GM18511 (cell line): ENCODE measurements at regions not wholly inside any gene's neighbourhood (a gene's known extent, or its start where the extent isn't known, plus 50 kb on each side); places are given as distances from the start of the nearest gene placed in this dataset.

Experiments
- ATAC-seq: cut with Tn5 transposase; IDR thresholded peaks from one replicate; pipeline ENCODE4 v1.9.1; 2021; ENCODE audit warnings: mild to moderate bottlenecking, moderate library complexity; ENCODE audit not compliant: unreplicated experiment

GRCh38 chr5:141800617-141801016 lies 77.6 kb downstream of the PCDH1 start:
- no peak for ATAC-seq

- no peak for ATAC-seq
Measured at GRCh38 chr5:141799507-141800167, 78.6 kb downstream of the PCDH1 start.

GRCh38 chr5:141797425-141797824 lies 80.8 kb downstream of the PCDH1 start:
- no peak for ATAC-seq

GRCh38 chr5:141795421-141795820 lies 82.8 kb downstream of the PCDH1 start:
- no peak for ATAC-seq

- no peak for ATAC-seq
Measured at GRCh38 chr5:141793881-141794280, 84.3 kb downstream of the PCDH1 start.

GRCh38 chr5:141793403-141793802 lies 84.8 kb downstream of the PCDH1 start:
- no peak for ATAC-seq

- no peak for ATAC-seq
Measured at GRCh38 chr5:141790630-141791029, 87.6 kb downstream of the PCDH1 start.

GRCh38 chr5:141789330-141789729 lies 88.9 kb downstream of the PCDH1 start:
- ATAC-seq, result no peak

- ATAC-seq, result no peak
Measured at GRCh38 chr5:141788296-141788970, 89.8 kb downstream of the PCDH1 start.

GRCh38 chr5:141787376-141787775 lies 90.8 kb downstream of the PCDH1 start:
- ATAC-seq, result no peak

GRCh38 chr5:141786700-141787099 lies 91.5 kb downstream of the PCDH1 start:
- ATAC-seq, result no peak

- no peak for ATAC-seq
Measured at GRCh38 chr5:141785711-141786110, 92.5 kb downstream of the PCDH1 start.

- no peak for ATAC-seq
Measured at GRCh38 chr5:141785135-141785534, 93.1 kb downstream of the PCDH1 start.

GRCh38 chr5:141784529-141784928 lies 93.7 kb downstream of the PCDH1 start:
- ATAC-seq, result no peak

GRCh38 chr5:141783947-141784296 lies 94.3 kb downstream of the PCDH1 start:
- no peak for ATAC-seq

GRCh38 chr5:141783005-141783946 lies 94.9 kb downstream of the PCDH1 start:
- no peak for ATAC-seq

- ATAC-seq, result no peak
Measured at GRCh38 chr5:141781910-141782309, 96.3 kb downstream of the PCDH1 start.

- no peak for ATAC-seq
Measured at GRCh38 chr5:141780952-141781781, 97.0 kb downstream of the PCDH1 start.

GRCh38 chr5:141780240-141780951 lies 97.8 kb downstream of the PCDH1 start:
- no peak for ATAC-seq

- no peak for ATAC-seq
Measured at GRCh38 chr5:141779503-141779973, 97.5 kb upstream of the ARAP3 start.
